Mucosa of rectum (tissue), 2 donors: ENCODE measurements at regions not wholly inside any gene's neighbourhood (a gene's known extent, or its start where the extent isn't known, plus 50 kb on each side); places are given as distances from the start of the nearest gene placed in this dataset.

ENCODE experiments used
- H3K27ac ChIP-seq, 2 donors: one replicate each; pipeline ENCODE4 v1.7.0; 2013; ENCODE audit warnings: inconsistent platforms in 2 of 2, low read depth in 2 of 2, low read length in 2 of 2
- H3K27me3 ChIP-seq, 2 donors: one replicate each; pipeline ENCODE4 v1.7.0; 2013; ENCODE audit warnings: low read length in 2 of 2; ENCODE audit not compliant: control insufficient read depth in 2 of 2, insufficient read depth in 2 of 2
- H3K36me3 ChIP-seq, 2 donors: one replicate each; pipeline ENCODE4 v1.7.0; 2013; ENCODE audit warnings: low read length in 2 of 2; ENCODE audit not compliant: control insufficient read depth in 2 of 2, insufficient read depth in 2 of 2
- H3K4me1 ChIP-seq, 2 donors: one replicate each; pipeline ENCODE4 v1.7.0; 2013; ENCODE audit warnings: low read length in 2 of 2, mild to moderate bottlenecking in 1 of 2; ENCODE audit not compliant: control insufficient read depth in 2 of 2, insufficient read depth in 2 of 2
- H3K4me3 ChIP-seq, 2 donors: one replicate each; pipeline ENCODE4 v1.7.0; 2013; ENCODE audit warnings: low read length in 2 of 2
- H3K9ac ChIP-seq, 2 donors: one replicate each; pipeline ENCODE4 v1.7.0; 2013; ENCODE audit warnings: low read length in 2 of 2, low read depth in 1 of 2, mild to moderate bottlenecking in 1 of 2
- H3K9me3 ChIP-seq, 2 donors: one replicate each; pipeline ENCODE4 v1.7.0; 2013; ENCODE audit warnings: low read length in 2 of 2; ENCODE audit not compliant: control insufficient read depth in 2 of 2
- donor health status: healthy.
- donor health status: Normal muscosa, but diverticular disease.

GRCh38 chr15:98304371-98304770 lies 343.9 kb downstream of the ARRDC4 start:
- no peak overlapping the region for H3K27ac ChIP-seq
- no peaks in the 10 kb centered on the region for H3K4me1 ChIP-seq
- H3K4me3 ChIP-seq, result no peak overlapping the region
- no peaks in the 10 kb centered on the region for H3K9me3 ChIP-seq
- peaks cover 0 to 8% of the 10 kb centered on the region in 2 donors for H3K27me3 ChIP-seq
- H3K9ac ChIP-seq, result no peak overlapping the region
- H3K36me3 ChIP-seq, result no peaks in the 10 kb centered on the region

DNA sequence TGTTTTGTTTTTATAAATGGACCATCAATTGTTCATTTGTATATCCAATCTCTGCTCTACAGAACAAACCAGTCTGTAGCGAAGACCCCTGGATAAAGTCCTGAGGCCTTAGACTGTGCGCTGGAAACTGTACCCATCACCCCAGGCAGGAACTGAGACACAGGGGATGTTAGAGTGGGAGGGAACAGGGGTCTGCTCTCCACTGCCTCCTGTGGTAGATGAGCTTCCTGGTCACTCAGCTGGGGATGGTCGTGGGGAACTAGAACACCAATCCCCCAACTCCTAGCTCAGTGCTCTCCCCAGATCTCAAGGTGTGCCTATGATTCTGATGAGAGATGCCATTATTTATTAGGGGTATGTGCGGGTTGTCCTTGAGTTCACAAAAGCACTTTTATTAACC lies 340.2 kb upstream of the IGF1R start:
- H3K4me1 ChIP-seq, result no peaks in the 10 kb centered on the region

DNA sequence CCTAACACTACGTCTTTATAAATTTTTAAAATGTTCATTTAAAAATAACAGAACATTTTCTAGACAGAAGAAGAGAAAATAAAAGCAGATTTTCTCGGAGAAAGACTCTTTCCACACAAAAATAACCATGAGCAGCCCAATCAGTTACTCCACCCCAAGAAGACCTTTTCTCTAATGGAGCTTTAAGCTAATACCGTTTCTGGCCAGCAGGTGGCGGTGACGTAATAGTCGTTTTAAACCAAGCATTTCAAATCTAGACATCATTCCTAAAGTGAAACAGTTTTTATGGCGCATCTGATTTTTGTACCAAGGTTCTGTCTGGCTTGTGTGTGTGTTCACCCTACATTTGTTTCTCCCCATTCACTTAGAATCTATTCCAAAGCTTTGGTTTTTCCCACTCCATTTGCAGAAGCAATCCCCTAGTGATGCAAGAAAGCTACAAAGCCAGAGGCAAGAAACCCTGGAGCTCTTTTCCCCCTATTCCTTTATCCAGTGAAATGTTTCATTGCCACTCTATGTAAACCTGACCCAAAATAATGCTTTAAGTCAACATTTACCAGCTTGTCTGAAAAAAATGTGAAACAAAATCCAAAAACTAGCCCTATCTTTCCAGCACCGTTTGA lies 336.7 kb upstream of the IGF1R start:
- no peak overlapping the region for H3K4me3 ChIP-seq
- H3K27ac ChIP-seq, result no peak overlapping the region
- no peaks in the 10 kb centered on the region for H3K4me1 ChIP-seq
- no peaks in the 10 kb centered on the region for H3K9me3 ChIP-seq
- no peaks in the 10 kb centered on the region for H3K36me3 ChIP-seq
- no peak overlapping the region for H3K9ac ChIP-seq
- H3K27me3 ChIP-seq, result no peaks in the 10 kb centered on the region

More for the DNA sequence above, 340.2 kb upstream of the IGF1R start:
- no peak overlapping the region for H3K9ac ChIP-seq
- H3K36me3 ChIP-seq, result no peaks in the 10 kb centered on the region
- no peak overlapping the region for H3K27ac ChIP-seq
- H3K27me3 ChIP-seq, result peaks cover 0 to 2% of the 10 kb centered on the region in 2 donors
- H3K4me3 ChIP-seq, result no peak overlapping the region
- no peaks in the 10 kb centered on the region for H3K9me3 ChIP-seq

- Histone ChIP-seq H3K4me1 (no peaks in the 10 kb centered on the region), H3K36me3 (no peaks in the 10 kb centered on the region), H3K27ac (no peak overlapping the region), H3K9me3 (no peaks in the 10 kb centered on the region), H3K9ac (no peak overlapping the region), H3K4me3 (no peak overlapping the region), H3K27me3 (no peaks in the 10 kb centered on the region)
Observed at GRCh38 chr15:98312913-98313312, 335.4 kb upstream of the IGF1R start.

GRCh38 chr15:98315971-98316370 lies 332.4 kb upstream of the IGF1R start:
- H3K36me3 ChIP-seq, result no peaks in the 10 kb centered on the region
- no peak overlapping the region for H3K27ac ChIP-seq
- H3K4me3 ChIP-seq, result no peak overlapping the region
- no peak overlapping the region for H3K9ac ChIP-seq
- H3K4me1 ChIP-seq, result no peaks in the 10 kb centered on the region
- no peaks in the 10 kb centered on the region for H3K9me3 ChIP-seq
- no peaks in the 10 kb centered on the region for H3K27me3 ChIP-seq

DNA sequence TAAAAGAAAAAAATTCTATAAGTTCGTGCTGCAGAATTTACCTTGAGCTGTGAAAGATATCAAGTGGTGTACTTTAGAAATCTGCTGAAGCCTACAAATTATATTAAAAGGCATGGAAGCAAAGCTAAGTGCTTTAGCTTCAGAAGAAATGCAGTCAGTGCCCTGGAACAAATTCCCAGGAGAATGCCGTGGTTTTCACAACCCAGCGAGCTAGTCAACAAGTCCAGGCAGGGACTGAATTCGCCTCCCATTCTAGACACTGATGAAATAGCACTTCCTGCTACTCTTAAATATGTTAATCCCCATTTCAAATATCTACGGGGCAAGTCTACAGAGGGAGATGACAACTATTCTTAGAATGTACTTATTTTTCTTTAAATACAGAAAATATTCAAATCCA lies 326.4 kb upstream of the IGF1R start:
- no peaks in the 10 kb centered on the region for H3K4me1 ChIP-seq
- H3K27ac ChIP-seq, result no peak overlapping the region
- H3K9me3 ChIP-seq, result no peaks in the 10 kb centered on the region
- H3K36me3 ChIP-seq, result no peaks in the 10 kb centered on the region
- H3K4me3 ChIP-seq, result no peak overlapping the region
- H3K9ac ChIP-seq, result no peak overlapping the region
- no peaks in the 10 kb centered on the region for H3K27me3 ChIP-seq

GRCh38 chr15:98322581-98322980 lies 325.8 kb upstream of the IGF1R start:
- H3K4me1 ChIP-seq, result no peaks in the 10 kb centered on the region
- H3K9me3 ChIP-seq, result no peaks in the 10 kb centered on the region
- no peaks in the 10 kb centered on the region for H3K27me3 ChIP-seq
- H3K9ac ChIP-seq, result no peak overlapping the region
- no peak overlapping the region for H3K4me3 ChIP-seq
- no peaks in the 10 kb centered on the region for H3K36me3 ChIP-seq
- H3K27ac ChIP-seq, result no peak overlapping the region

- Histone ChIP-seq H3K9ac (no peak overlapping the region), H3K4me1 (no peaks in the 10 kb centered on the region), H3K27ac (no peak overlapping the region), H3K4me3 (no peak overlapping the region), H3K9me3 (no peaks in the 10 kb centered on the region), H3K27me3 (no peaks in the 10 kb centered on the region), H3K36me3 (no peaks in the 10 kb centered on the region)
Observed at GRCh38 chr15:98324341-98324970, 323.9 kb upstream of the IGF1R start.

DNA sequence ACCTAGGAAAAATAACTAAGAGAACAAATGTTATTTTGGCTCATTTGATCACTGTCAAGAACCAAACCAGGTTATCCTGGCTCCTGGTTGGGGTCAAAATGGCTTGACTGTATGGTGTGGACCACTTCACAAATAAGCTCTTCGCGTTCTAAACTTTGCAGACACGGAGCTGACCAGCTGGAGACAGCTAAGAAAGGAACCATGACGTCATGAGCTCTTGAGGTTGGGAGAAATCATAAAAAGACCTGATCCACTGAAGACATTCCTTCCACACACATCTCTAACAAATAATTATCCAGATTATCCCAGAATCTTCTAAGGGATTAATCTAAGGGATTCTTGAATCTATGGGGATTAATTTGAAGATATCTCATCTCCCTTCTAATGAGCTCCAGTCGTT lies 321.5 kb upstream of the IGF1R start:
- Histone ChIP-seq H3K9me3 (no peaks in the 10 kb centered on the region), H3K4me1 (no peaks in the 10 kb centered on the region), H3K4me3 (no peak overlapping the region), H3K27ac (no peak overlapping the region), H3K27me3 (no peaks in the 10 kb centered on the region), H3K36me3 (no peaks in the 10 kb centered on the region), H3K9ac (no peak overlapping the region)

DNA sequence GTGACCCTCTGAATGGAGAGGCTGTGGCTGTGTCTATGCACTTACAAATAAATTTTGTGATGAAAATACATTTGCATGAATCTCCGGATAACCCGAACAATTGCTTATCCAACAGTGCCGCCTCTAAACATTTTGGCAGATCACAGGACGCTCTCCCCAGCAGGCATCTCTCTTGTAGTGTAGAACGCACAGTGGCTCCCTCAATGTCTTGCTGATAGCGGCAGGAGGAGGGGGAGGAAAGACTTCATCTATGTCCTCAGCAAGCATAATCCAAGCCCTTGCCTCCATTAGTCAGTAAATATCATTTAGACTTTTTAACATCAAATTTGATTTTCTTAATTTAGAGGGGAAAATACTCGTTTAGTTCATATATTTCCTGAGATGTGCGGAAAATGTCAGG lies 318.1 kb upstream of the IGF1R start:
- Histone ChIP-seq H3K27ac (no peak overlapping the region), H3K9me3 (no peaks in the 10 kb centered on the region), H3K4me1 (no peaks in the 10 kb centered on the region), H3K4me3 (no peak overlapping the region), H3K9ac (no peak overlapping the region), H3K36me3 (no peaks in the 10 kb centered on the region), H3K27me3 (no peaks in the 10 kb centered on the region)
